HepG2 (cell line): ENCODE measurements at regions not wholly inside any gene's neighbourhood (a gene's known extent, or its start where the extent isn't known, plus 50 kb on each side); places are given as distances from the start of the nearest gene placed in this dataset.

Experiments used
- ATAC-seq: fragments of 200-7000 bp; cut with Tn5 transposase; 3 replicates; pipeline ENCODE4 v1.9.1; 2020; ENCODE audit warnings: mild to moderate bottlenecking, moderate library complexity
- BruUV-seq: library from RNA; stranded (reverse); fragments of 400-500 nt; replicated peaks from 2 replicates; lab custom pipeline; 2021; lab: Mats Ljungman, UMichigan
- CTCF ChIA-PET: fragments of 300-600 bp; formaldehyde crosslinking; extraction: SDS; loops from one replicate; lab custom pipeline; 2021; ENCODE audit warnings: low total read pairs, inconsistent platforms, low intra/inter-chr PET ratio; lab: Yijun Ruan, JAX
- POLR2A ChIA-PET: fragments of 350-600 bp; sonication (Branson Sonifier 250); formaldehyde crosslinking; loops from one replicate; lab custom pipeline; 2020; ENCODE audit warnings: antibody characterized with exemption, inconsistent platforms; lab: Yijun Ruan, JAX
- DNase-seq: peaks from one replicate; pipeline ENCODE4 v3.0.0-alpha.2; 2015; ENCODE audit warnings: low spot score
- FAIRE-seq: peaks from 3 replicates; lab custom pipeline; 2011; peaks lifted over from hg19 to GRCh38; lab: Jason Lieb, UNC
- H2AFZ ChIP-seq: one replicate; pipeline ENCODE4 v1.6.1; 2011; ENCODE audit warnings: low read length, inconsistent platforms
- H3K27ac ChIP-seq: fragments of 300-600 bp; 3 replicates; pipeline ENCODE4 v1.8.0; 2011; ENCODE audit warnings: mixed run types, mild to moderate bottlenecking, mixed read lengths, low read length, inconsistent platforms; ENCODE audit not compliant: insufficient read depth; ENCODE audit errors: extremely low read length
- H3K27me3 ChIP-seq, 2 experiments: fragments of 200-600 bp in 1 of 2; 2 replicates in 1 of 2; 3 replicates in 1 of 2; pipeline versions ENCODE4 v1.6.0 to v1.8.0; 2011; ENCODE audit warnings: low read length in 2 of 2, mild to moderate bottlenecking in 2 of 2, moderate library complexity in 2 of 2, inconsistent platforms in 1 of 2; ENCODE audit not compliant: insufficient read depth in 2 of 2, control insufficient read depth in 1 of 2
- H3K36me3 ChIP-seq, 2 experiments: fragments of 200-600 bp in 1 of 2; replicated peaks in 1 of 2; 2 replicates in 1 of 2; 3 replicates in 1 of 2; pipeline versions ENCODE4 v1.5.1 to v1.8.0; 2011; ENCODE audit warnings: low read length in 2 of 2, inconsistent platforms in 1 of 2; ENCODE audit not compliant: insufficient read depth in 2 of 2, control insufficient read depth in 1 of 2
- H3K4me1 ChIP-seq: 2 replicates; pipeline ENCODE4 v1.5.1; 2012; ENCODE audit warnings: low read length, inconsistent platforms; ENCODE audit not compliant: insufficient read depth
- H3K4me2 ChIP-seq: 2 replicates; pipeline ENCODE4 v1.6.0; 2011; ENCODE audit warnings: low read depth, low read length, inconsistent platforms
- H3K4me3 ChIP-seq, 3 experiments: fragments of 200-600 bp in 1 of 3; sonication (generic), shearing (Covaris generic) in 1 of 3; replicated peaks in 1 of 3; 2 replicates each; pipeline ENCODE4 v1.5.1; 2011 to 2016; ENCODE audit warnings: low read length in 3 of 3, inconsistent platforms in 2 of 3, low read depth in 2 of 3, mild to moderate bottlenecking in 2 of 3, control low read depth in 1 of 3, mixed read lengths in 1 of 3; ENCODE audit not compliant: insufficient read depth in 1 of 3
- H3K79me2 ChIP-seq: one replicate; pipeline ENCODE4 v1.6.1; 2011; ENCODE audit warnings: low read length, inconsistent platforms; ENCODE audit not compliant: insufficient read depth
- H3K9ac ChIP-seq: 2 replicates; pipeline ENCODE4 v1.6.0; 2011; ENCODE audit warnings: mild to moderate bottlenecking, low read depth, low read length, inconsistent platforms; ENCODE audit not compliant: insufficient read depth
- H3K9me3 ChIP-seq: 2 replicates; pipeline ENCODE4 v1.5.1; 2012; ENCODE audit warnings: mild to moderate bottlenecking, low read length
- H4K20me1 ChIP-seq: 2 replicates; pipeline ENCODE4 v1.6.0; 2011; ENCODE audit warnings: inconsistent platforms, mild to moderate bottlenecking, low read length, moderate library complexity; ENCODE audit not compliant: insufficient read depth
- ARID4A ChIP-seq: sonication (generic); formaldehyde crosslinking; IDR thresholded peaks from 2 replicates; pipeline ENCODE4 v1.5.0; 2020; ENCODE audit warnings: mild to moderate bottlenecking, missing genetic modification reagents, borderline replicate concordance
- CAMTA2 ChIP-seq: sonication (generic); formaldehyde crosslinking; IDR thresholded peaks from 2 replicates; pipeline ENCODE4 v1.4.0; 2020; ENCODE audit warnings: mild to moderate bottlenecking, missing genetic modification reagents, borderline replicate concordance
- GATA4 ChIP-seq: sonication (generic); IDR thresholded peaks from 2 replicates; pipeline ENCODE4 v1.6.1; 2016; ENCODE audit warnings: antibody characterized with exemption, low read depth, borderline replicate concordance
- PAF1 ChIP-seq: IDR thresholded peaks from 2 replicates; pipeline ENCODE4 v1.6.1; 2016; ENCODE audit warnings: missing genetic modification reagents, missing compliant biosample characterization
- ZC3H4 ChIP-seq: sonication (generic); formaldehyde crosslinking; IDR thresholded peaks from 2 replicates; pipeline ENCODE4 v1.4.0; 2020; ENCODE audit warnings: missing genetic modification reagents, borderline replicate concordance
- ZFY ChIP-seq: sonication (generic); formaldehyde crosslinking; IDR thresholded peaks from 2 replicates; pipeline ENCODE4 v1.4.0; 2020; ENCODE audit warnings: missing genetic modification reagents
- WGBS: methylation state at CpG from one replicate; pipeline ENCODE4 v1.1.6; 2017; ENCODE audit warnings: low lambda C conversion rate; 5-methylcytosine and 5-hydroxymethylcytosine counted together
- in situ Hi-C: cut with HindIII; loops from 2 replicates; pipeline ENCODE4 v1.10.0; 2017; ENCODE audit warnings: low pct_unique_long_range_greater_than_20kb; ENCODE audit not compliant: extremely low pct_ligation_motif_present
- intact Hi-C: fragments of 100-400 bp; cut with micrococcal nuclease; formaldehyde crosslinking; loops from one replicate; pipeline ENCODE4 v1.10.0; 2022; ENCODE audit not compliant: unreplicated experiment

- intact Hi-C loops (no loop called here), in situ Hi-C loops (no loop called here)
- no peaks in the 10 kb centered on the region for H3K36me3 ChIP-seq
- no peak overlapping the region for H3K4me3 ChIP-seq
- no peaks in the 10 kb centered on the region for H3K9me3 ChIP-seq
- CTCF ChIA-PET = no interaction called here
- no peak overlapping the region for H3K27ac ChIP-seq
- POLR2A ChIA-PET = no interaction called here
- no peaks in the 10 kb centered on the region for H3K79me2 ChIP-seq
- H3K27me3 ChIP-seq = peaks cover 3 to 16% of the 10 kb centered on the region in 2 experiments; a peak in 4 of 5 replicates
- 0% methylated on average over 1 of the region's 1 CpG for WGBS
- ATAC-seq (no peak), FAIRE-seq (no peak), DNase-seq (no peak)
- no TSS peak for BruUV-seq
- H4K20me1 ChIP-seq = no peaks in the 10 kb centered on the region
- H3K4me2 ChIP-seq = no peak overlapping the region
- H3K4me1 ChIP-seq = no peaks in the 10 kb centered on the region
- TF ChIP-seq ZFY (CRISPR knock-in tag) (no peak), GATA4 (no peak), PAF1 (CRISPR knock-in tag) (no peak), ZC3H4 (CRISPR knock-in tag) (no peak), ARID4A (no peak), CAMTA2 (CRISPR knock-in tag) (no peak)
- H2AFZ ChIP-seq = no peak overlapping the region
- H3K9ac ChIP-seq = no peak overlapping the region
Measured at GRCh38 chr11:19646308-19646707, 66.3 kb upstream of the NAV2 start.
